Keratinocyte (primary cell): ENCODE measurements at regions not wholly inside any gene's neighbourhood (a gene's known extent, or its start where the extent isn't known, plus 50 kb on each side); places are given as distances from the start of the nearest gene placed in this dataset.

Experiments
- CTCF ChIP-seq, 3 experiments: IDR thresholded peaks in 1 of 3; conservative IDR thresholded peaks in 1 of 3; optimal IDR thresholded peaks in 1 of 3; 2 replicates in 2 of 3; 3 replicates in 1 of 3; pipeline versions ENCODE3 to v1.5.1; 2011; ENCODE audit warnings: low read length in 3 of 3, mild to moderate bottlenecking in 3 of 3, moderate library complexity in 2 of 3, control low read depth in 1 of 3, inconsistent platforms in 1 of 3; ENCODE audit not compliant: insufficient read depth in 2 of 3; ENCODE audit errors: extremely low read depth in 1 of 3
- EZH2 ChIP-seq: IDR thresholded peaks from one replicate; pipeline ENCODE4 v1.6.1; 2012; ENCODE audit warnings: inconsistent platforms, mild to moderate bottlenecking, low read length, moderate library complexity

- TF ChIP-seq CTCF (optimal IDR thresholded peaks at IDR 0.05 in 1 of 3, IDR thresholded peaks at IDR 0.05 in 1 of 3, conservative IDR thresholded peaks at IDR 0.05 in 1 of 3; ENCODE audit: extremely low read depth in 1 of 3, insufficient read depth in 2 of 3, low read length in 3 of 3), result no peak
- no peak for TF ChIP-seq EZH2
These were observed 281.5 kb downstream of the SEC14L1 start for GRCh38 chr17:77422104-77422747.
